ENCODE measurements at regions not wholly inside any gene's neighbourhood (a gene's known extent, or its start where the extent isn't known, plus 50 kb on each side); places are given as distances from the start of the nearest gene placed in this dataset.
"Not testable (repeated sequence)": the region's sequence is repeated elsewhere in the genome, so short reads cannot be mapped to it uniquely, and the experiment has no call there.

DNA sequence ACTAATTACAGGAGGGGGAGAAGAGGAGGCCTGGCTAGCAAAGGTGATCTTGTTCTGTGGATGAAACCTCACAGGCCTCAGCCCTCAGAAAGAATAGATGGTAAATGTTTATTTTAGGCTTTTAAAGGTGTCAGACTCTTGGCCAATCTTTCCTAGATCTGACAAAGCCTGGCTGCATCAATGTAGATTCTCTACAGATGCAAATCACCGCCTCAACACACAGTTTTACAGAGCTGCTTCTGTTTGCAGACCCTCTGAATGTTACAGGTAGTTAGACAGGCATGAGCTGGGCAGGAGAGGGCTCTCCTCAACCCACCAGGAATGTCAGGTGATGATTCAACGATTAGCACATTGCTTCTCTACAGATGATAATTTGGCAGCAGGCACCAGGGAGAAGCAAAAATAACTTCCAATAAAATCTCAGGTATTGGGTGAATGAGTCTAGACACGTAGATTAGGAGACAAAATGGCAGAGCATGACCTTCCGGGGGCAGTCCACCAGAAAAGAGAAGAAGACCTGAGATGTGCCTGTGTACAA is 105.4 kb upstream of the VANGL1 start:
- no peak for DNase-seq (ENCODE audit: extremely low read depth, low read depth)

- no peak for DNase-seq (ENCODE audit: extremely low read depth, low read depth)
Measured at GRCh38 chr1:115534106-115534505, 107.7 kb upstream of the VANGL1 start.

GRCh38 chr1:115531631-115532264 is 110.0 kb upstream of the VANGL1 start:
- DNase-seq (ENCODE audit: extremely low read depth, low read depth) = no peak

DNA sequence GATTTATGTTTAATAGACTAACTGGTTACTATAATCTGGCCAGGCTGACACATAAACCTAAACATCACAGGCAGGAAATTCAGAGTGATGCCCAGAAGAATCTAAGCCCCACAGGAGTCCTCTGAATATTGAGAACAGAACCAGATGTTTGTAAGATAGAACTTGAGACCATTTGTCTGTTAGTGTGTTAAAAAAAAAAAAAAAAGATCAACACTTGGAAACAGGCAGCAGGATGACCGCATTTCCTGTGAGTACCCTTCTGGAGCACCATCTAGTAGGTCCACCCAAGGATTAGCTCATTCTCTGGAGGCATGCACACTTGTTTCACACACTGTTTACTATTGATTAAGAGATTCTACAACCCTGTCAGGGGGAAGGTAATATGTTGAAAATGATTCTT is 111.4 kb upstream of the VANGL1 start:
- no peak for DNase-seq (ENCODE audit: extremely low read depth, low read depth)

DNA sequence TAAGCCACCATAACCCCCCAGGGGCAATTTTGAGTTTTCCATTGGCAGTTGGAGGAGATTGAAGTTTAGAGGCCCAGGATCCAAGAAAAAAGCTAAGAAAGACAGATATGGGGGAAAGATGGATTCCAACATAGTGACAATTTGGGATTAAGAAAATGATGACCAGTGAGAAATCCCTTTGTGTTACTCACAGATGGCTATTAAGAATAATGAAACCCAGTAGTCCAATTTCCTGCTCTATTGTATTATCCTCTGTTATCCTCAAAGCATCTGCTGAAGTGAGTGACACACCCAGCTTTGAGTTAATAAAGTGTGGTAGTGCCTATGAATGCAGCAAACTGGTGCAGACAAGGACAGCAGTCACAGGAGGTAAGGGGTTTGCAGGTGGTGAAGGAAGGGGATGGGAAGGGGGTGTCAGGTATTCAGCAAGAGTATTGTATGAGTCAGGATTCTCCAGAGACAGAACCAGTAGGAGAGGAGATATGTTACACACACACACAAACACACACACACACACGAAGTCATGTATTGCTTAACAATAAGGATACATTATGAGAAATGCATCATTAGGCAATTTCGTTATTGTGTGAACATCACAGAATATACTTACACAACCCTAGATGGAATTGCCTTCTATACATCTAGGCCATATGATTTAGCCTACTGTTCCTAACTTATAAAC is 112.4 kb upstream of the VANGL1 start:
- DNase-seq (ENCODE audit: extremely low read depth, low read depth) = no peak

DNA sequence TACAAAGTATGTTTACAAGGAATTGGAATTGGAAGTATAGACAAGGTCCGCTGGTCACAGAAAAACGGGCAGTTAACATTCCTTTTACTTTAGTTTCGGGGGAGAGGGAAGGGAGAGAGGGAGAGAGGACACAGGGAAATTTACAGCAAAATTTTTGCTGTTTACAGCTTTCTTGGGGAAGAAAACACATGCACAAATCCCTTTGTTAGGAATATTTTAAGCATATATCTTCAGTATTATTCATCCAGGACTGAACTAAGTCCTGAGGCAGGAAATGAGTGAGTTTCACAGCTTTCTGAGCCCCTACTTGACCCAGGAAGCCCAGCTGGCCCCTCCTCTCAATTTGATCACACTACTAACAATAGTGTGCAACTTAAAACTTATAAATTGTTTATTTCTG is 113.4 kb upstream of the VANGL1 start:
- not testable (repeated sequence) for DNase-seq (ENCODE audit: extremely low read depth, low read depth)

- no peak for DNase-seq (ENCODE audit: extremely low read depth, low read depth)
Measured at GRCh38 chr1:115527746-115528145, 114.0 kb upstream of the VANGL1 start.

DNA sequence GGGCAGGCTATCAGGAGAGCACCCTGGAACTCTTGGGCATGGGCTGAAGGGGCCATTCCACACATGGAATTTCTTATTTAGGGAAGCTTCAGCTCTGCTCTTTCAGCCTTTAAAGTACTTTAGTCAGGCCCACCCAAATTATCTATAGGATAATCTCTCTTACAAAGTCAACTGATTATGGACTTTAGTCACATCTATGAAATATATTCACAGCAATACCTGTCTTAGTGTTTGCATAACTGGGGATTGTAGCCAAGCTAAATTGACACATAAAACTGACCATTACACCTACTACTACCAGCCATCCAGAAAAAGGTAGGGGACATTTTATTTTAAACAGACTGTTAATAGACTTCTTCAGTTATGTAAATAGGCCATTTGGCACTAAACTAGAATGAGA is 114.9 kb upstream of the VANGL1 start:
- no peak for DNase-seq (ENCODE audit: extremely low read depth, low read depth)

GRCh38 chr1:115524236-115524635 is 117.5 kb upstream of the VANGL1 start:
- DNase-seq (ENCODE audit: extremely low read depth, low read depth) = no peak

- no peak for DNase-seq (ENCODE audit: extremely low read depth, low read depth)
Measured at GRCh38 chr1:115522386-115522785, 119.4 kb upstream of the VANGL1 start.

GRCh38 chr1:115515270-115515669 is 126.5 kb upstream of the VANGL1 start:
- no peak for DNase-seq (ENCODE audit: extremely low read depth, low read depth)

DNA sequence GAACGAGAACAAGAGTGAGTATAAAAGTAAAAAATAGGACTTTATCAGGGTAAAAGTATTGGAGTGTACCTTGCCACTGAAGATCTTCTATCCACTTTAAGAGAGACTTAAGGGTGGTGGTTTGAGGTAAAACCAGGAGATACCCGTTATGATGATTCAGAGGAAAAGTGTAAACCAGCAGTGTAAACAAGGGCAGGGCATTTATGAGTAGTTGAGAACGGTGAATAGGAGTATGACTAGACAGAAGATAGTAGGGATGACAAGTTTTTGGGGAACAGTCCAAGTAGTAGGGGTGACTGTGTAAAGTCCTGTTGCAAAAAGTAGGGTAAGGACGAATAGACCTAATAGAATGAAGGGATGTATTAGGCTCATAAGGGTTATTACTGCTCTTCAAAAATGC is 131.5 kb upstream of the VANGL1 start:
- not testable (repeated sequence) for DNase-seq (ENCODE audit: extremely low read depth, low read depth)

GRCh38 chr1:115507901-115508300 is 133.9 kb upstream of the VANGL1 start:
- DNase-seq (ENCODE audit: extremely low read depth, low read depth) = no peak

- peak; percentile 11 for DNase-seq (ENCODE audit: extremely low read depth, low read depth)
Measured at GRCh38 chr1:115506924-115507589, 134.7 kb upstream of the VANGL1 start.

GRCh38 chr1:115506518-115506917 is 135.3 kb upstream of the VANGL1 start:
- no peak for DNase-seq (ENCODE audit: extremely low read depth, low read depth)

DNA sequence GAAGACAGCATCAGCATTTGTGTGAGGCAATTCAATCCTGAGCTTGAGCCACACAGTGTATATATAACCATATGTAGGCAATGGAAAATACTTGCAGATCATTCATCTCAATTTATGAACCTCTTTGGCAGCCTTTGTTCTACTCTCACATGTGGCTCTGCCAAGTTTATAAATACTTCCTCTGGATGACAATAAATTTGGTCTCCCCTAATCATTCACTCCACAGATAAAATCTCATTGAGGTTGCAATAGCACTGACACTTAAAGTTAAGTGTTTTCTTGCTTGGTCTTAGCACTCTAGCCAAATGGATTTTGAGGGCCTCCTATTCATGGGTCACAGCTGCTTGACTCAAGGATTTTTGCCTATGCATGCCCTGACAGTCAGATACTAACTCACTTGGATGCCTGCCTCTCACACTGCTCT is 136.6 kb upstream of the VANGL1 start:
- DNase-seq (ENCODE audit: extremely low read depth, low read depth) = no peak

DNA sequence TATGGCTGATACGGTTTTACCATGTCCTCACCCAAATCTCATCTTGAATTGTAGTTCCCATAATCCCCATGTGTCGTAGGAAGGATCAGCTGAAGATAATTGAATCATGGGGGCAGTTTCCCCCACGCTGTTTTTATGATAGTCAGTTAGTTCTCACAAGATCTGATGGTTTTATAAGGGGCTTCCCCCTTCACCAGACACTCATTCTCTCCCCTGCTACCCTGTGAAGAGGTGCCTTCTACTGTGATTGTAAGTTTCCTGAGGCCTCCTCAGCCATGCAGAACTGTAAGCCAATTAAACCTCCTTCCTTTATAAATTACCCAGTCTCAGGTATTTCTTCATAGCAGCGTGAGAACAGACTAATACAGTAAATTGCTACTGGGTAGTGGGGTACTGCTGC is 139.6 kb upstream of the VANGL1 start:
- DNase-seq (ENCODE audit: extremely low read depth, low read depth) = not testable (repeated sequence)

GRCh38 chr1:115501476-115501875 is 140.3 kb upstream of the VANGL1 start:
- DNase-seq (ENCODE audit: extremely low read depth, low read depth) = no peak

DNA sequence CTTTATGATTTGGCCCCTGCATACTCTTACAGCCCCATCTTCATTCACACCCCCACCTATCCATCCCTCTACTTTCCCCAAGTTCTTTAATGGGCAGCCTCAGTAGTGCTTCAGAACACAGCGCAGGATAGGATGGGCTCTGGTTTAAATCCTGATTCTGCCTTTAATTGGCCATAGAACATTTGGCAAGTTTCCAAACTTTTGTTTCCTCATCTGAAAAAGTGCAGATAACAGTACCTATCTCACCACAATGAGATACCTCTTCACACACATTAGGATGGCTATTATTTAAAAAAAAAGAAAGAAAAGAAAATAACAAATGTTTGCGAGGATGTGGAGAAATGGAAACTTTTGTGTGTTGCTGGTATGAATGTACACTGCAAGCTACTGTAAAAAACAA is 142.5 kb upstream of the VANGL1 start:
- DNase-seq (ENCODE audit: extremely low read depth, low read depth) = no peak

- no peak for DNase-seq (ENCODE audit: extremely low read depth, low read depth)
Measured at GRCh38 chr1:115496904-115497527, 144.8 kb upstream of the VANGL1 start.

DNA sequence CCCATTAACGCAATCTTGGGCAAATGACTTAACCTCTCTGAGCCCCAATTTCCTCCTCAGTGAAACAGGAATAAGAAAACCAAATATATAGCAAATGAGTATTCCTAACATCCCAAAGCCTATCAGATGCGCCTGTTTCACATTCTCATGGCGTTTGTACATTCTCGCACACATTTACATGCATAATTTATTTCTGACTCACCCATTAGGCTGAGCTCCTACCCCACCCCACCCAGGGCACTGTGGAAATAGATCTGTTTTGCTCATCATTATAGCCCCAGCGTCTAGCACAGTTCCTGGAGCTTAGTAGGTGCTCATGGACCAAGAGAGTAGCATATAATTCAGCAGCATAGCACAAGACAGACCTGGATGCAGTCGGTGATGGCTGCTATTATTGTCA is 146.1 kb upstream of the VANGL1 start:
- no peak for DNase-seq (ENCODE audit: extremely low read depth, low read depth)

Measured in NCI-H460 (cell line).